ENCODE measurements at regions not wholly inside any gene's neighbourhood (a gene's known extent, or its start where the extent isn't known, plus 50 kb on each side); places are given as distances from the start of the nearest gene placed in this dataset.

- DNase-seq, result no peak
- H3K27ac ChIP-seq (ENCODE audit: low read depth in 1 of 2, low read length in 1 of 2), result no peak overlapping the region
- H3K36me3 ChIP-seq (ENCODE audit: control insufficient read depth in 4 of 4, insufficient read depth in 4 of 4, low read length in 4 of 4), result no peaks in the 10 kb centered on the region
- no peak overlapping the region for H3K9ac ChIP-seq (ENCODE audit: insufficient read depth in 1 of 2, low read length in 2 of 2)
- no peak overlapping the region for H3K4me3 ChIP-seq
- 76 to 80% methylated on average over 12 of the region's 12 CpGs for WGBS, 2 donors
- peaks cover 0 to 31% (median 4%) of the 10 kb centered on the region in 3 donors for H3K27me3 ChIP-seq (ENCODE audit: control insufficient read depth in 3 of 3, insufficient read depth in 3 of 3, low read length in 2 of 3)
- TF ChIP-seq CTCF (IDR thresholded peaks at IDR 0.05; ENCODE audit: control extremely low read depth, extremely low read depth), result no peak
- H3K4me1 ChIP-seq (ENCODE audit: control insufficient read depth in 5 of 5, insufficient read depth in 5 of 5, low read length in 5 of 5), result peaks cover 0 to 2% (median 0%) of the 10 kb centered on the region in 5 donors
- no peak for ATAC-seq (ENCODE audit: insufficient read depth, low FRiP score)
- peaks cover 0 to 5% (median 0%) of the 10 kb centered on the region in 4 donors for H3K9me3 ChIP-seq (ENCODE audit: control insufficient read depth in 4 of 4, insufficient read depth in 3 of 4, low read length in 3 of 4)
Observed at GRCh38 chr6:170082531-170083187, 208.2 kb downstream of the DLL1 start.

- no peak overlapping the region for H3K4me3 ChIP-seq
- no peak for DNase-seq
- no peak overlapping the region for H3K27ac ChIP-seq (ENCODE audit: low read depth in 1 of 2, low read length in 1 of 2)
- H3K36me3 ChIP-seq (ENCODE audit: control insufficient read depth in 4 of 4, insufficient read depth in 4 of 4, low read length in 4 of 4), result no peaks in the 10 kb centered on the region
- H3K27me3 ChIP-seq (ENCODE audit: control insufficient read depth in 3 of 3, insufficient read depth in 3 of 3, low read length in 2 of 3), result peaks cover 0 to 31% (median 4%) of the 10 kb centered on the region in 3 donors
- no peak overlapping the region for H3K9ac ChIP-seq (ENCODE audit: insufficient read depth in 1 of 2, low read length in 2 of 2)
- WGBS, 2 donors, result 91 to 93% methylated on average over 13 of the region's 13 CpGs
- TF ChIP-seq CTCF (IDR thresholded peaks at IDR 0.05; ENCODE audit: control extremely low read depth, extremely low read depth), result no peak
- peaks cover 0 to 2% (median 0%) of the 10 kb centered on the region in 5 donors for H3K4me1 ChIP-seq (ENCODE audit: control insufficient read depth in 5 of 5, insufficient read depth in 5 of 5, low read length in 5 of 5)
- no peak for ATAC-seq (ENCODE audit: insufficient read depth, low FRiP score)
- H3K9me3 ChIP-seq (ENCODE audit: control insufficient read depth in 4 of 4, insufficient read depth in 3 of 4, low read length in 3 of 4), result peaks cover 0 to 5% (median 0%) of the 10 kb centered on the region in 4 donors
Observed at GRCh38 chr6:170082067-170082466, 208.8 kb downstream of the DLL1 start.

GRCh38 chr6:170081556-170081955 lies 209.3 kb downstream of the DLL1 start:
- DNase-seq (no peak), ATAC-seq (ENCODE audit: insufficient read depth, low FRiP score) (no peak)
- WGBS, 2 donors, result 51 to 54% methylated on average over 13 of the region's 13 CpGs

More at GRCh38 chr6:170081556-170081955, 209.3 kb downstream of the DLL1 start:
- Histone ChIP-seq H3K27me3 (ENCODE audit: control insufficient read depth in 3 of 3, insufficient read depth in 3 of 3, low read length in 2 of 3) (peaks cover 0 to 35% (median 4%) of the 10 kb centered on the region in 3 donors), H3K9me3 (ENCODE audit: control insufficient read depth in 4 of 4, insufficient read depth in 3 of 4, low read length in 3 of 4) (peaks cover 0 to 5% (median 0%) of the 10 kb centered on the region in 4 donors), H3K4me1 (ENCODE audit: control insufficient read depth in 5 of 5, insufficient read depth in 5 of 5, low read length in 5 of 5) (peaks cover 0 to 2% (median 0%) of the 10 kb centered on the region in 5 donors), H3K36me3 (ENCODE audit: control insufficient read depth in 4 of 4, insufficient read depth in 4 of 4, low read length in 4 of 4) (no peaks in the 10 kb centered on the region), H3K9ac (ENCODE audit: insufficient read depth in 1 of 2, low read length in 2 of 2) (no peak overlapping the region), H3K27ac (ENCODE audit: low read depth in 1 of 2, low read length in 1 of 2) (no peak overlapping the region), H3K4me3 (no peak overlapping the region)
- no peak for TF ChIP-seq CTCF (IDR thresholded peaks at IDR 0.05; ENCODE audit: control extremely low read depth, extremely low read depth)

Measured in lung (tissue), 11 donors.